ENCODE measurements at regions not wholly inside any gene's neighbourhood (a gene's known extent, or its start where the extent isn't known, plus 50 kb on each side); places are given as distances from the start of the nearest gene placed in this dataset.
"Not testable (repeated sequence)": the region's sequence is repeated elsewhere in the genome, so short reads cannot be mapped to it uniquely, and the experiment has no call there.

DNA sequence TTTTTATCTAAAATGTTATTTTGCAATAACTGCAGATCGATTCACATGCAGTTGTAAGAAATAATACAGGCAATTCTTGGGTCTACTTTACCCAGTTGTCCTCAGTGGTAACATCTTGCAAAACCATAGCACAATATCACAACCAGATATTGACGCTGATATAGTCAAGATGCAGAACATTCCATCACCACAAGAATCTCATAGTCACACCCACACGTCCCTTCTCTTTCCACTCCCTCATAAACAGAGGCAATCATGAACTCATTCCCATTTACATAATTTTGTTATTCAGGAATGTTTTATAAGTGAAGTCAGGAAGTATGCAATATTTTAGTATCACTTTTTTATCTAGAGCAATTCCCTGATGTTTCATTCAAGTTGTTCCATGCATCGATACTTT, 797.5 kb upstream of the RAB6C start:
- Mint-ChIP-seq H3K4me1 (no peaks in the 10 kb centered on the region), H3K9me3 (no peaks in the 10 kb centered on the region), H3K36me3 (no peaks in the 10 kb centered on the region), H3K27ac (no peak overlapping the region), H3K4me3 (no peak overlapping the region), H3K27me3 (peaks cover 5% of the 10 kb centered on the region)
- no peak for ATAC-seq

DNA sequence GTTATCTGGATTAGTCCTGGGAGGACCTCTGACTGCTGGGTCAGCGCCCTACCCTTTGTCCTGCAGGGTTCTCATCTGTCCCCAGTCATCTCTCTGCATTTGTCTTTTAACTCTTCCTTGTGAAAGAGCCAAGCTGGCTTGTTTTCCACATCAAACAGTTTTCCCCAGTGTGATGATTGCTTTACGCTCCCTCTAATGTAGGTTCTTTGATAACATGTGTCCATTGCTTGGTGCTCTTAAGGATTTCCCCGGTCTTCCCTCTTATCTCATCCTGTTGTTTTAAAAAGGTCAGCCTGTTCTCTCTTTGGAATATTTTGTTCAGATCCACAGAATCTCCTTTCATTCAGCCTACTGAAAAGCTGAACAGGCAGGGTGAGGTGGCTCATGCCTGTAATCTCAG, 792.1 kb upstream of the RAB6C start:
- Mint-ChIP-seq H3K9me3 (no peaks in the 10 kb centered on the region), H3K36me3 (no peaks in the 10 kb centered on the region), H3K4me3 (no peak overlapping the region), H3K4me1 (no peaks in the 10 kb centered on the region), H3K27ac (no peak overlapping the region), H3K27me3 (peaks cover 42% of the 10 kb centered on the region)
- no peak for ATAC-seq

DNA sequence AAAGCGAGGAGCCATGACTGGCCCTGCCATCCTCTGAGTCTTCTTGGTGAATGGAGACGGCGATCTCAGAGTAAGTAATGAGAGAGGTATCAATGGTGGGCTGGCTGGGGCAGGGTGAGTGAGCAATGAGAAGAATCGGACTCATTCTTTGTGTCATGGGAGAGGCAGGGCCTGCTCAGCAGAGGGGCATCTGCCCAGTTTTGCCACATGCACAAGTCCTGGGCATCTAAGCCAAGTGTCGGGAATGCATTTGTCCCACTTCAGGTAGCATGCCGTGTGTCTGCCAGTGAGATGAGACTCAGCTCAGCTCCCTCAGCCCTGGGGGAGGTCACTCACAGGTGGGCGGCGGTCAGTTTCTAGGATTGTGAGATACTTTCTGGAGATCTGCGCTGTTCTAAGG, 791.0 kb upstream of the RAB6C start:
- Mint-ChIP-seq H3K27me3 (peaks cover 42% of the 10 kb centered on the region), H3K27ac (no peak overlapping the region), H3K4me3 (no peak overlapping the region), H3K9me3 (no peaks in the 10 kb centered on the region), H3K36me3 (no peaks in the 10 kb centered on the region), H3K4me1 (no peaks in the 10 kb centered on the region)
- ATAC-seq: no peak

DNA sequence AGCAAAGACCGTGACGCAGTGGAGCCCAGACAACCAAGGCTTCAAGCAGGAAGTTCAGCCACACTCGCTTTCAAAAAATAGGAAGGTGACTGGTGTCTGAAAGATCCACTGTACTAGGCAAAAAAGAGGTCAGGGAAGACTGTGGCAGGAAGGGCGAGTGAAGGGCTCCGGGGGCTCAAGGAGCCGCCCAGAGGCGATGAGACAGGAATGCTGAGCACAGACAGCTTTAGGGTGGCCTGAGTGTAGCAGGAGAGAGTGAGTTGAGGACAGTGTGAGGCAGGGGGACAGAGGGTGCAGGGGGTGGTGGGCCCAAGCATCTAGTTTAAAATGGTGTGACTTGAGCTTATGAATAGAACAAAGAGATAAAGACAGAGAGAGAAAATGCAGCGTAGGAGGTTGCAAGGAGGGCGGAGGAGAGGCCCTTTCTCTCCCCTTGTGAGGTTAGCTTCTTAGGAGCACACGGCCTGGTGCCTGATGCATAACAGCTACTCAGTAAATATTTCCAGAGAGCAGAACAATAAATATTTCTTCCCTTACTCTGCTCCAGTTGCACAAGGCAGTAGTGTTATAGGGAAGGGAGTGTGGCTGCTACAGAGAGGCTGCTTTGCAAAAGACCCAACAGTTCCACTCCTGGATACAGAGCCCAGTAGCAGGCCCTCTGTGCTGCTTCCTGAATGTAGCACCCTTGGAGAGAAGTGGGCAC, 789.7 kb upstream of the RAB6C start:
- Mint-ChIP-seq H3K36me3 (no peaks in the 10 kb centered on the region), H3K27ac (no peak overlapping the region), H3K9me3 (no peaks in the 10 kb centered on the region), H3K27me3 (peaks cover 42% of the 10 kb centered on the region), H3K4me3 (no peak overlapping the region), H3K4me1 (no peaks in the 10 kb centered on the region)
- no peak for ATAC-seq

DNA sequence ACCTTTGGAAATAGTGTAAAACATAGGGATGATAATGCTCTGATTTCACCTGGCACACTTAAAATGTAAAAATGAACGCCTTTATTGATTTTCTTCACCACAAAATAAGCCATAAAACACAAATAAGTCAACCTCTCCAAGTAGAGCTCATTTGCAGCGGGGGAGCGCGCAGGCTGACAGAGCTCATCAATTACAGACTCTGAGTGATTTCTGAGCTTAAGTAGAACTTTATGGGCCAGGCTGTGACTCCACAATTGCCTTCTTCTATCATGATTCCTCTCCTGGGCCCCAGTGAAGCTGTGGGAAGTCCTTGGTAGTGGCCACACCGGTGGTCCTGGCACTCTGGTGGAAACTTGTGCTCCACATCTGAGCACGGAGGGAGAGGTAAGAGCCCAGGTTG, 789.0 kb upstream of the RAB6C start:
- Mint-ChIP-seq H3K27ac (no peak overlapping the region), H3K27me3 (peaks cover 42% of the 10 kb centered on the region)

DNA sequence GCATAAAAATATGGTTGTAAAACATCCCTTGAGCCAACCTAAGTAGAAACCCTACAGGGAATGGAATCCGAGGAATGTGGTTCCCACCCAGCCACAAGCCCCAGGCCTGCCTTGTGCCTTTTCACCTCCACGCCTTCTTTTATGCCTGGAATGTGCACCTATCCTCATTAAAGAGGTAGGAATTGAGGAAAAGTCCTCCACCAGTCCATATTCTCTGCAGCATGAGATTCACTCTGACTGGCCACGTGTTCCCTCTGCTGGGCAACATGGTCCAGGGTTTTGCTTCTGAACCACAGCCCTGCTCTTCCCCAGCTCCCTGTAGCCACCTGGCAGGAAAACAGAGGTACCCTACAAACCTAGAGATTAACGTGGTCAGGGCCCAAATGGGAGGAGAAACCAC, 787.9 kb upstream of the RAB6C start:
- Mint-ChIP-seq H3K4me1 (no peaks in the 10 kb centered on the region), H3K27me3 (peaks cover 41% of the 10 kb centered on the region), H3K9me3 (no peaks in the 10 kb centered on the region), H3K27ac (no peak overlapping the region), H3K4me3 (no peak overlapping the region), H3K36me3 (no peaks in the 10 kb centered on the region)
- no peak for ATAC-seq

More for the DNA sequence above, 789.0 kb upstream of the RAB6C start:
- H3K4me3 Mint-ChIP-seq: no peak overlapping the region
- H3K9me3 Mint-ChIP-seq: no peaks in the 10 kb centered on the region
- H3K36me3 Mint-ChIP-seq: no peaks in the 10 kb centered on the region
- H3K4me1 Mint-ChIP-seq: no peaks in the 10 kb centered on the region
- no peak for ATAC-seq

DNA sequence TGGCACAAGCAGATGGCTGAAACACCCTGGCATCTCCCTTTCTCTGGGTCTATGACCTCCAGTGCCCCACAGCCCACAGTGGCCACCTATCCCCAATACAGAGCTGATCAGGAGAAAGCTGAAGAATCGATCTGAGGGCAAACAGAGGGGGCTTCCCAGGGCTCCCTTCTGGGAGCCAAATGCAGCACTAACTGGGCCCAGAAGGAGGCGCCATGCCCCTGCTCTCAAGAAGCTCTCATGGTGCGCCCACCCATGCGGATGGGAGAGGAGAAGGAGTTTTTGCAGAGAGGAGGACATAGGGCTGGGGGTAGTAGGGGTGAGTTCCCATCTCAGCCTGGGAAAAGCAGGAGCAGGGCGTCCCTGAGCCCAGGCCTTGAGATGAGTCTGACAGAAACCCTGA, 787.3 kb upstream of the RAB6C start:
- H3K27ac Mint-ChIP-seq: no peak overlapping the region
- H3K27me3 Mint-ChIP-seq: peaks cover 35% of the 10 kb centered on the region
- H3K9me3 Mint-ChIP-seq: no peaks in the 10 kb centered on the region
- H3K4me3 Mint-ChIP-seq: no peak overlapping the region
- no peaks in the 10 kb centered on the region for H3K36me3 Mint-ChIP-seq
- H3K4me1 Mint-ChIP-seq: no peaks in the 10 kb centered on the region
- ATAC-seq: no peak

DNA sequence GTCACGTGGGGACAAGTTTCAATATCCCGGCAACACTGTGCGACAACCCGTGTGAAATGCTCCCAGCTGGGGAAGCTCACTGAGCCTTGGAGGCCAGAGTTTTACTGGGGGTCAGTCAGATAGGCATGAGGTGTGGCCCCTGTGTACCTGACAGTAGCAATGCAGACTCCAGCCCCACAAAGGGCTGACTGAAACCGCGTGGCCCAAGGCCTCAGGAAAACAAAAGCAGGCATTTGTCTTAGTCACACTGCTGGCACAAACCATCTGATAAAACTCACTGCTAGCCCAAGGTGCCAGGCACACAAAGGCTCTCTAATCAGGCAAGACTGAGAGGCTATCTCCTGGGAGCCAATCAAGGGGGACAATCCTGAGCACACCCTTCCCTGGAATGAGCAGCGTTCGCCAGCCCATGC, 786.6 kb upstream of the RAB6C start:
- peaks cover 28% of the 10 kb centered on the region for H3K27me3 Mint-ChIP-seq
- H3K36me3 Mint-ChIP-seq: no peaks in the 10 kb centered on the region
- no peak overlapping the region for H3K4me3 Mint-ChIP-seq
- no peak for ATAC-seq
- no peak overlapping the region for H3K27ac Mint-ChIP-seq
- H3K9me3 Mint-ChIP-seq: no peaks in the 10 kb centered on the region
- no peaks in the 10 kb centered on the region for H3K4me1 Mint-ChIP-seq

DNA sequence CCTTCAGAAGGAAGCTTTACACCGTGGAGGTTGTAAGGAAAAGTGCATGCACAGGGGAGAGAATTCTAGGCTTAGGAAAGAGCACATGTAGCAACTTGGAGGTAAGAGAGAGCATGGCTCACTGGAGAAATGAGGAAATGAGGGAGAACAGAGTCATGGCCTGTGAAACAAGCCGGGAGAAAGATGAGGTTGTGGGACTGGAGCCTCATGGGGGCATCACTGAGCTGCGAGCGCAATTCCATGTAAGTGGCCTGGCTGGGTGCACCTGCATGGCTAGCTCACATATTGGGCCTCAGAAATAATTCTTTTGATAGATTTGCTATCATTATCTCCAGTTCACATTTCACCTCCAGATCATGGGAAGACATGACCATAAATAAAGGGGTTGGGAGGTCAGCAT, 785.5 kb upstream of the RAB6C start:
- no peak overlapping the region for H3K4me3 Mint-ChIP-seq
- no peaks in the 10 kb centered on the region for H3K4me1 Mint-ChIP-seq
- no peak for ATAC-seq
- H3K27ac Mint-ChIP-seq: no peak overlapping the region
- no peaks in the 10 kb centered on the region for H3K36me3 Mint-ChIP-seq
- peaks cover 18% of the 10 kb centered on the region for H3K27me3 Mint-ChIP-seq
- H3K9me3 Mint-ChIP-seq: no peaks in the 10 kb centered on the region

DNA sequence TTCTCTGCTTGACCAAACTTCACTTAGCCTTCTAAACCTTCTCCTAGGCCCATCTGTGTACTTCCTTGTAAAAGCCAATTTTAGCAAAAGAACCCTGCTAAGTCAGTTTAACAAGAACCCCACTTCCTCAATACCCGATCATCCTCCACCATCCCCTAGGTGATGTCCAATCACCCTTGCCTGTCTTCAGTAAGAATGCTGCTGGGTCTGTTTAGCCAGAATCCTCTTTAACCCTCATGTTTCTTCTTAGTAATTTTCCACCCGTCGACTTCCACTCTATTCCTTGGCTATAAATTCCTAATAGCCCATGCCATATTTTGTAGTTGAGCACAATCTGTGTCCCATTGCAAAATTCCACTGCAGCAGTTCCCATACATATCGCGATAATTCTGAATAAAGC, 780.0 kb upstream of the RAB6C start:
- ATAC-seq: no peak
- H3K9me3 Mint-ChIP-seq: no peaks in the 10 kb centered on the region
- no peak overlapping the region for H3K27ac Mint-ChIP-seq
- H3K4me3 Mint-ChIP-seq: no peak overlapping the region
- no peaks in the 10 kb centered on the region for H3K36me3 Mint-ChIP-seq
- H3K27me3 Mint-ChIP-seq: no peaks in the 10 kb centered on the region
- H3K4me1 Mint-ChIP-seq: no peaks in the 10 kb centered on the region

DNA sequence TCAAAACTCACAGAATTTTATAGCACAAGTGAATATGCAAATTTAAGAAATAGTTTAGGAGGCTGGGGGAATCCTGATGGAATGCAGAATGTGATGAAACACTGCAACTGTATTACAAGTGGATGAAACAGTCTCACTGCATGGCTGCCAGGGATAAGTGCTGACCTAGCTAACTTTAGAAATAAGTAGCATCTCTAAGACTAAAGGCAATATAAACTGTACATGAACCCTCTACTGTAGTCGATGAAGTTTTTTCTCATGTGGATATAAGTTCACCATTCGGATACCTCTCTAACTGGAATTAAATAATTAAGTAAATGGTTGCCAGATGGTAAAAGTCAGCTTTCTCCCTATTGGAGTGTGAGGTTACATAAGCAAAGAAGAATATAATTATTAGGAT, 777.8 kb upstream of the RAB6C start:
- peaks cover 14% of the 10 kb centered on the region for H3K27me3 Mint-ChIP-seq
- no peak overlapping the region for H3K4me3 Mint-ChIP-seq
- no peaks in the 10 kb centered on the region for H3K36me3 Mint-ChIP-seq
- no peaks in the 10 kb centered on the region for H3K9me3 Mint-ChIP-seq
- no peak overlapping the region for H3K27ac Mint-ChIP-seq
- H3K4me1 Mint-ChIP-seq: no peaks in the 10 kb centered on the region
- no peak for ATAC-seq

DNA sequence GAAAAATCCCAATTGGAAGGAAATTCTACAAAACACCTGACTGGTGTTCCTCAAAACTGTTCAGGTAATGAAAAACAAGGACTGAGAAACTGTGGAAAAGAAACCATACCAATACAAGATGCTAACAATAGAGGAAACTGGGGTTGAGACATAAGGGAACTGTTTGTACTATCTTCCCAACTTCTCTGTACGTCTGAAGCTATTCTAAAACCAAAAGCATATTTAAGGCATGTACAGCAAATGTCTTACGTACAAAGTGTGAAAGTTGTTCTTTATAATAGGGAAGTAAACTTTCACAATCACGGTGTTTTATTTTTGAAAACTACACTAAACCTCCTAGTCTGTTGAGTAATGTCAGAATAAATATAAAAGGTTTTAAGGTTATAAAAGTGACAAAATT, 776.1 kb upstream of the RAB6C start:
- Mint-ChIP-seq H3K4me3 (no peak overlapping the region), H3K9me3 (no peaks in the 10 kb centered on the region), H3K36me3 (no peaks in the 10 kb centered on the region), H3K27ac (no peak overlapping the region), H3K4me1 (no peaks in the 10 kb centered on the region), H3K27me3 (peaks cover 25% of the 10 kb centered on the region)
- no peak for ATAC-seq

DNA sequence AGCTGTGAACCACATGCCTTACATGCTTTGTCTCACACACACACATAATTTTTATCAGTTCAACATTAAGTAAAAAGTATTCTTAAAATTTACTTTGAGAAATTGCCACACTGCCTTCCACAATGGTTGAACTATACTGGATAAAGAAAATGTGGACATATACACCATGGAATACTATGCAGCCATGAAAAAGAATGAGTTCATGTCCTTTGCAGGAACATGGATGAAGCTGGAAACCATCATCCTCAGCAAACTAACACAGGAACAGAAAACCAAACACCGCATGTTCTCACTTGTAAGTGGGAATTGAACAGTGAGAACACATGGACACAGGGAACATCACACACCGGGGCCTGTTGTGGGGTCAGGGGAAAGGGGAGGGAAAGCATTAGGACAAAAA, 774.9 kb upstream of the RAB6C start:
- not testable (repeated sequence) for H3K4me1 Mint-ChIP-seq, ATAC-seq, H3K27ac Mint-ChIP-seq, H3K36me3 Mint-ChIP-seq, H3K9me3 Mint-ChIP-seq, H3K4me3 Mint-ChIP-seq
- H3K27me3 Mint-ChIP-seq: peaks cover 28% of the 10 kb centered on the region

DNA sequence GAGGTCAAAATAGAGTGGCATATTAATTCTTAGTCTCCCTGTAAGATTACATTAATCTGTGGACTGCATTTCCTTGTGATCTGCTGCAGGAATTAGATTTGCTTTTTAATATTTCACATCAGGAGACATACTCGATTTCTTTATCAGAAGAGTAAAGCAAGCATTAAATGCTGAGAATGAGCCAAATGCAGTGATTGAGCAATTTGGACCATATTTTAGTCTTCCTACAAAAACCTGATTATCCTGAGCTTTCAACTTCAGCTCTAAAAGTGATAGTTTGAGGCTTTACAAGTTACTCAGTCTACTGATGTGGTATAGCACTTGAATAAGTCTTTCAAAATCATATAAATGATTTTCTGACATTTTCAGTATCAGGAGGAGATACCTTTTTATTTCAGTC, 774.3 kb upstream of the RAB6C start:
- Mint-ChIP-seq H3K36me3 (no peaks in the 10 kb centered on the region), H3K27me3 (peaks cover 34% of the 10 kb centered on the region), H3K27ac (no peak overlapping the region), H3K9me3 (no peaks in the 10 kb centered on the region), H3K4me1 (no peaks in the 10 kb centered on the region), H3K4me3 (no peak overlapping the region)
- ATAC-seq: no peak

DNA sequence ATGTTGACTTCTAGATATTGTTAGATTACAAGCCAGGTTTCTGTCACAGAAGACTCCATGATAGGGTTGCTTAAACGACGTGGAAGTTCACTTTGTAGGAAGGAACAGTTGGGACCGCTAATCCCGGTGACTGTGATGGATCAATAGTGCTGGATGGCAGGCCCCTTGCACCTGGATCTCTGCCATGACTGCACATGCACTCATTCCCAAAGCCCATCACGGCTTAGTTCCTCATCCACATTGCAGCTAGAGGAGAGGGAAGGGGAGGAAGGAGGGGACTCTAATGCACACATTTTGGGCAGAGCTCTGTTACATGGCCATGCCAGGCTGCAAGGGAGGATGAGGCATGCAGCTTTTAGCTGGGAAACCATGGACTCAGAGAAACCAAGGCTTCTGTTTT, 773.7 kb upstream of the RAB6C start:
- no peak overlapping the region for H3K27ac Mint-ChIP-seq
- no peaks in the 10 kb centered on the region for H3K4me1 Mint-ChIP-seq
- H3K9me3 Mint-ChIP-seq: no peaks in the 10 kb centered on the region
- ATAC-seq: no peak
- H3K36me3 Mint-ChIP-seq: no peaks in the 10 kb centered on the region
- H3K4me3 Mint-ChIP-seq: no peak overlapping the region
- H3K27me3 Mint-ChIP-seq: peaks cover 36% of the 10 kb centered on the region

DNA sequence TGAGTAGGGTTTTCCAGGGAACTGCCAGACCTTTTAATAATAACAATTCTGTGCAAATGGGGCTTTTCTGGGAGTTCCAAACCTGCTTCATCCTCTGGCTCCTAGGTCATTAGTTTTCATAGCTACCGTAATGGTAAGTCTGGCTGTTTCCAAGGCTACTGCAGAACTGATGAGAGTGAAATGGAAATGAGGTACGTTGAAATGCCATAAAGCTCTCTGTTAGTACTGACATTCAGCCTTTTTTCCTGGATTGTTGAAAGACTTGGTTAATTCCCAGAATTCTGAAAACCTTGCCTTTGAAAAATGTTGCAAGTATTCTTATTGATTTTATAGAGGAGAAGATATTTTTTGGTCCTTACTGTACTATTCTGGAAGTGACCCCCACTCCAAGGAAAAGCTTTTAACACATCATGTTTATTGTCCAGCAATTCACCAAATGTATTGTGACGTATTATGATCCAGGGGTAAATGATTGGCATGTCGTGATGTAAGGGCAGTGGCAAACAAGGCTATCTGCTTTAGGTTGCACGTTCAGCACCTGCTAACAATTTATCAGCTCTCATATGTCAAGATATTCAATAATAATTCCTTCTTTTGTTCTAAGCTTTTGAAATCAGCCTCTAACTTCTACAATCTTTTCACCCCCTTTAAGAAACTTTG, 767.0 kb upstream of the RAB6C start:
- ATAC-seq: no peak
- Mint-ChIP-seq H3K27me3 (peaks cover 15% of the 10 kb centered on the region), H3K4me3 (no peak overlapping the region), H3K27ac (no peak overlapping the region), H3K9me3 (no peaks in the 10 kb centered on the region), H3K4me1 (no peaks in the 10 kb centered on the region), H3K36me3 (no peaks in the 10 kb centered on the region)

Data from stimulated activated memory B cell treated with anti-CD40 and anti-IgM and Interleukin-4, amounts not matched to agents 10 μg/mL and 1 μg/mL and 100 μg/mL, for 72 hours (primary cell).